ENCODE measurements at regions not wholly inside any gene's neighbourhood (a gene's known extent, or its start where the extent isn't known, plus 50 kb on each side); places are given as distances from the start of the nearest gene placed in this dataset.

DNA sequence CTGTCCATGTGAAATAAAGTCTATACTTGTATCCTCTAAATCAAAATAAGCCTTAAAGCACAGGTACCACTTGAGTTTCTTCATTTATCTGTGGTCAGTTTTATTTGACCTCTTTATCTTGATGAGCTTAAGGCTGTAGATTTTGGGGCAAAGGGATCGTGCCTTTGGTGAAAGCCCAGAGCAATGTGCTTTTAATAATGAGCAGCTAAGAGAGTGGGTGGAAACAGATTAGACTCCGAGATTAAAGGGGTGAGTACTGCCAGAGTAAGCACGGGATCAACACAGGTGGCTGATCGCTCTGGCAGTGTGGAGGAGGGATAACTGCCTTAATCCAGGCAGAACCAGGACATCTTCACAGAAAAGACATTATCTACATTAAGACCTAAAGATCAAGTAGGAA lies 280.4 kb downstream of the TDRD15 start:
- FAIRE-seq, result no peak

DNA sequence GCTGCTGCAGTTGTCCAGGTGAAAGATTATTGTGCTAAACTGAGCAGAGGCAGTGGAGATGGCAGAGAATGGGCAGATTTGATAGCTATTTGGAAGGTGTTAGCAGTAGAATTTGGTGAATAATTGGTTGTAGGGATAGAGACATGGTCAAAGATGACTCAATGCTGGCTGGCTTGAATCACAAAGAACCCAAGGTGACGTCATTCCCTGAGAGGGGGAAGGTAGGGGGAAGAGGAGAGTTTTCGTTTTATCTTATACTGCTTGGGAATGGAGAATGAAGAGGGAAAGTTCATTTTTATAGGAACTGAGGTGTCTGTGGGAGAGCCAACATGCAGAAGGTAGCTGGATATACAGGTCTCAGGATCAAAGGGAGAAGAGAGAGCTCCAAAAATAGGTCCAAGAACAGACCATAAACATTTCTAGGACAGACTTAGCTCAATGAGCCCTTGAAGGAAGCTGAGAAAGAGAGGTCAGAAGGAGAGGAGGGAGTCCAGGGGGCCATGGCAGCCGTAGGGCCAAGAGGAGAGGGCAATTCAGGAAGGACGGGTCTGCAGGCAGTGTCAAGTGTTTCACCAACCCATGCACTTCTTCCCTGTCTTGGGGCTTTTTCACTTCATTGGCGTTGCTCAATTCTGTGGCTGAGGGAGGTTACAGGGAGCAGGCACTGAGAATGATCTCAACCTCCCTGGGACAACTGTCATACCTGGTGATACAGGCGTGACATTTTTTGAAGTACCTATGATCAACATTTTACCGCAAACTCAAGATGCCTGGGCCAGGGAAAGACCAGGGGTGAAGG lies 281.3 kb downstream of the TDRD15 start:
- no peak for FAIRE-seq

DNA sequence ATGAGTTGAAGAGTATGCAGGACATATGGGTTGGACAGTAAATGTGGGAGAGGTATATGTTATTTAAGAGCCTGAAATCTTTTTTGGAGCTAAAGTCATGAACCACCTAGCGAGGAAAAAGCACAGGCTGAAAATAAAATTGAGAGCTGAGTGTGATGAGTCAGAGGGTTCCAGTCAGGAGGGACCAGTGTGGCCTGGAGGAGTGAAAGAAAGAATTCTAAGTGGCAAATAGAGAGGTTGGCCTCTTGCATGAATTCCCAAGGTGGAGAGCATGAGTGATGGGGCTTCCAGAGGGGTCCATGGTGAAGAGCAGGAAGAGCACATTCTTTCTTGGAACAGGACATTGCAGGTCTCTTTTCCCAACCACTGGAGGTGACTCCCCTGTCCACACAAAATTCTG lies 282.6 kb downstream of the TDRD15 start:
- no peak for FAIRE-seq

DNA sequence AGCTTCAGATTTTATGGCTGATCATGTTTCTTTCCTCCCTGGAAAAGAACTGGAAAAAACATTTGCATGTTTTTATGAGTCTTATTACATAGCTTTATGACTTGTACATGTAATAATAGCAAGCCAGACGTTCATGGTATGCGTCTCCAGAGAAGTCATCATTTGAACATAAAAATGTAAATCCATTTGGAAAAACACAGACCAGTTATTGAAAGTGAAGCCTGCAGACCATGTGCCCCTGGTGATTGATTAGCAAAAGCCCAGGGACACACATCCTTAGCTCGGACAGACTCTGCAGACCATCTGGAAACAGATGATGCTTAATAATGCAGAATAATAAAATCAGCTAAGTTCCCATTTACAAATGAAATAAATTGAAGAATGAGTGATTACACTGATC lies 283.1 kb downstream of the TDRD15 start:
- no peak for FAIRE-seq

DNA sequence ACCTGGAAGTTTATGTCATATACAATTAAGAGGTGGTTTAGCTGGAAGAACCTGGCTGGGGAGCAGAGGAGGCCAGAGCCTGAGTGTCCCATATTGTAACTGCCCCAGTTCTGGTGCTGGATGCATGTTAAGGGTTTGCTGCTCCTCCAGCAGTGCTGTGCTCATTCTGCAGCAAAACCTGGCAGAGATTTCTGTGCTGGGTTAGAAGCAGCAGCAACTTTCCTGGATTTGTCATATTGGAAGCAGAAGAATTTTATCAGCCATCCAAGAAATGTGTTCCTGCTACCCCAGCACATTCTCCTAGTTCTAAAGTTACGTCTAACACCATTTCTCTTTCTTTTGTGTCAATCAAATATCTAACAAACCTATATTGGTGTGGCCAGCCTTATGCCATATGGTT lies 284.1 kb downstream of the TDRD15 start:
- no peak for FAIRE-seq

DNA sequence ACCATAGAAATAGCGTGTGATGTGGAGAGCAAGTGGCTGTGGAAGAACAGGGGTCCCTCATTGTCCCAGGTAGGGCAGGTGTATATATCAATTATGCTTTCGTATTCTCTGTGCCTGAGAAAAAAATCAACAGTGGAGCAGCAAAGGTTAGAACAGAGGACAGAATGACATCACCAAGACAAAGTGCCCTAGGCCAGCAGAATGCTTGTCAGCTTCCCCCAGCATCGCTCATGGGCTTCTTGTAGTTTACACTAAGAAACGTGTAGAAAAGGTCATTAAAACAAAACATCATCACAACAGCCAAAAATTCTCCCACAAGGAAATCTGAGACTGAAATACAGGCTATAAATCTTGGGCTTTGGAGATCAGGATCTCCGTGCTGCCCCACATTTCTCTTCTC lies 288.0 kb downstream of the TDRD15 start:
- FAIRE-seq, result no peak

DNA sequence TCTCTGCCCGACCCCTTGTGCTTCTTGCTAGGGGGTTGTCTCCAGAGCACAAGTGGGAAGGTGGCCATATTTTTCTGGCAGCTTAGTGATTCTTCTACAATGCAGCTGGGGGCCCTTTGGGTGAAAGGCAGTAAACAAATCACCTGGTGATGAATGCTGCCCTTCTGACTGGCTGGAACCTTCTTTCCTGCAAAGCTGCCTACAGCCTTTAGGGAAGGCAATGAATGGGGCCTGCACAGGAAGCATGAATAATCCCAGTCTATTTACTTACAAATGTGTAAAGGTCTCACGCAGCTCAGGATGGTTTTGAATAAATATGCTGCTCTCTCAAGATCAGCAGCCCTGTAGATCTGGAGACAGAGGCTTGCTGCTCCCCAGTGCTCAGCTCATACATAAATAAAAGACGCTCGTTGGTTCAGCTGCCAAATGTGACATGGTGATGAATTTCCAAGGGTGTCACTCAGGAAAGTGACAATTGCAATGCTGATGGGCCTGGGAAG lies 289.2 kb downstream of the TDRD15 start:
- no peak for FAIRE-seq

DNA sequence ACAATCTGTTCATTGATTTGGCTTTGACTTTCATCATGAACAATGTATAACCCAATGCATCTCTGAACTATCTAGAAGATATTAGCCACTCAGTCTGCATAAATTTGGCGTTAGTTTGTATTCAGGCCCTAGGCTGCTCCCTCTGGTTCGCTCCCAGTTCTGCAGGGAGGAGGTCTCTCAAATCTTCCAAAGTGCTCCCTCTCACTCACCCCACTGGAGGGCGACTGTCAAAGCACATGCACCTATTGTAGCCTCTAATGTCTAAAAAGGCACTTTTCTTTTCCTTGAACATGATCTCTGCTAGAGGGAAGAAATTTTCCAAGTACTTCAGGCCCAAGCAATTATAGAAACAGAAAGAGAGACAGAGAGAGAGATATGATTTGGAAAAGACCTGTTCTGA lies 291.5 kb downstream of the TDRD15 start:
- FAIRE-seq, result no peak

DNA sequence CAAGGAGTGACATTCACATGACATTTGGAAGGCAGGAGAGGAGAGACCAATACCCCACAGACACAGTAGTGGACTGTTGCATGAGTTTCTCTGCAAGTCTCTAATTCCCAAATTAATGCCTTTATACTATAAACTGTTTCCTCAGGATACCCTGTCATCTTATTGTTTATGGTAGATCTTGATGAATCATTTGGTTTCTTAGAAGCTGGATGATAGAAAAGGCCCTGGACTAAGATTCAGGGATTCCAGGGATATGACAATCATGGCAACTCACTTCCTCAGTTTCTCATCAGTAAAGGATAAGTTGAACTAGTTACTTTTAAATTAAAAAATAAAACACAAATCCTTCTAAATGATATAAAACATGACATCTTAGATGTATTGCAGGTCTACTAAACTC lies 292.5 kb downstream of the TDRD15 start:
- FAIRE-seq, result no peak

DNA sequence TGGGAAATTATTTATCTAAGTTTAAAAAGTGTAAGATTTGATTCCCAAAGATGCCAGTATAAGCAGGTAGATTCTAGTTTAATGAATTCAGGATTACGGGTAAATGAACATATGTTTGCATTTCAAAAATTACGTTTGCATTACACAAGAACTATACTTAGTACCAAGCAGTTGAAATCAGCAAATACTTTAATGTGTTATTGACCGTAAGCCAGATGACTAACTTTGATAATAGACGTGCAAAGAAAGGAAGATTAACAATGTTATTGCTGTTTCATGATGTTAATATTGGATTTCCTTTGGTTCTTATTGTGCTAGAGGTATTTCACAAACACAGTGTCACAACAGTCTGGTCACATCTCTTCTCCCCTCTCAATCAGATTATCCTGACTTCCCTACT lies 294.7 kb downstream of the TDRD15 start:
- peak; percentile 71 for FAIRE-seq

DNA sequence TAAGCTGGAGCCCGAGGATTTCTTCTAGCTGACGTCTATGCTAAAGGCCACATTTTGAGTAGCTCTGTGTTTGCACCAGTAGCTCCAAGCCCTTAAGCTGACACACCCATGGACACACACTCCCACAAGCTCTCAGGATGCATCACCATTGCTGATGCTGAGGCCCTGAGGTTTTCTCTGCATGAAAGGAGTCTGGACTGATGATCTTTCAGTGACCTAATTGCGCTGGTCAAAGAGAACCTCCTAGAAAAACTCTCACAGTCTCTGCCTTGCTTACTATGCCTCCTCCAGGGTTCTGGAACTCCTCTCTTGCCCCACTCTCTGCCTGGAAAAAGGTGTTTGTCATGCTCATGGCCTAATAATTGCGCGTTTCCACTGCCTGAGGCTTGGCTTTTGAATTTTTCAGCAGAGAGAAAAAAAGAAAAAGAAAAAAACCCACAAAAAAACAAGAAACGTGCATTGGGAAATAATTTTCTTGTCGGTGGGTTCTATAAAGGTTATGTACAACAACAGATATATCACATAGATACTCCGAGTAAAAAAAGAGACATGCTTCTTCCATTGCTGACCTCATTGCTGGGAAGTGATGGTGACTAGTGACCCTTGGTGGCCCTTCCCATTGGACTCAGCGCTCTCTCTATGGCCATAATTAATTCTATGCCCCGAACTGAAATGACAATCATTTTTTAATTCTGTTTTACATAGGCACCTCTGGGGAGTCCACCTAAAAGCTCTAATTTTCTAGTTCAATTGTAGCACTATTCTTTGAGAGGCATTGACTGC lies 297.0 kb downstream of the TDRD15 start:
- no peak for FAIRE-seq

DNA sequence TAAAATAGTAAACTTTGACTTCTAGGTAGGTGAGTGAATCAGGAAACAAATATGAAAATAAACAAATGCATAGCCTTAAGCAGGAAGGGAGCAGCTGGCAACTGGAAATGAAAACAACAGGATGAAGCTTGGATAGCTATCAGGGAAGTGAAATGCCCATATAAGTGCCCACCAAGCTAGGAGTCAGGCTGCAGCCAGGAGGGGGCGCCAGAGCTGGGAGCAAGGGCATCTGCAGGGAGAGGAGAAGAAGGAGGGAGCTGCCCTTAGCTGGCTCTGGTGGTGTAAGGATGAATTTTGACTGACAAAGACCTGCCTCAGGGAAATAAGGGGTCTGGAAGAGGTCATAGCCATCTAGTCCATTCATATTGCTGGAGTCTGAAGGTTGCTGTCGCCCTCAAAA lies 298.3 kb downstream of the TDRD15 start:
- FAIRE-seq, result no peak

DNA sequence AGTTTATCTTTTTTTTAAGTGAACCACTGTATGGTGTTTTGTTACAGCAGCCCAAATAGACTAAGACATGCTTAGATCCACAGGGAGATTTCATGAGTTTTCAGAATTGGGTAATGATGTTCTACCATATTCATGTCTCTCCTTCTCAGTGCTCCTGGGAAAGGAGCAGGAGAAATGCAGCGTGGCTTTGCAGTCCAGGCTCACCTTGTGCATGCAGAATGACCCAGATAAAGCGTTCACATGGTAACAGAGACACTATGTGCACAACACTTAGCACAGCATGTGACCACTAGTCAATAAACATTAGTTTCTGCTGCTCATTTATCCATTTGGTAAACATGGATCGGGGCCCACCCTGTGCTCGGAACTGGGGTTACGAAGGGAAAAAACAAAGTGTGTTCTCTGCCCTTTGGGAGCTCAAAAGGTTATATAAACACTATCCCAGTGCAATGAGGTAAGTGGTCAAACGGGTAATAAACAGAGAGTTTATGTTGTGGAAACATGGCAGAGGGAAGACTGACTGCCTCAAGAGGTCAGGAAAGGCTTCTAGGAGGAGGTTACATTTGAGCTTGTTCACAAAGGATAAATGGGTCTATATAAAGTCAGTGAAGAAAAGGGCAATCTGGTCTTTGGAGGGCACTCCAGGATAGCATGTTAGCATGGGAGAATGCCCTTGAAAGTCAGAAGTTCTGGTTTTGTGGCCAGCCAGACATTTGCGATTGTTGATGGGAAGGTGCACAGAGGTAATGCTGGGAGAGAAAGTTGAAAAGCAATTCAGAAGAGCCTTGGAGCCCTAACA lies 299.2 kb downstream of the TDRD15 start:
- no peak for FAIRE-seq

DNA sequence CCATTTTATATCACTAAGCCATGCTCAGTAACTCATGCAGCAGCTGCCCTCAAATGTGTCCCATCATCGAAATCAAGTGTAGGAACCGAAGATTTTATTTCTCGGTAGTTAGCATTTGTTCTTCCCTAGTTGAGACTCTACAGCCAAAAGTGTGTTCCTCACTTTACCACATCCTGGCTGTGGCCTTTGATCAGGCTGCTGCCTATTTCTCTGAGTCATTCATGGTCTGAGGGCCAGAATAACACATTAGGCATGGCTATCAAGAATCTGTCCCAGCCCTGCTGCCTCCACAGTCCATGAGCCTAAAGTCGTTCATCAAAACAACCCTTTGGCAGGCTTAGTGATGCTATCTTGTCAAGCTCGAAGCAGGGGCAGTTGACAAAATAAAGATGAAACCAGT lies 300.1 kb downstream of the TDRD15 start:
- no peak for FAIRE-seq

DNA sequence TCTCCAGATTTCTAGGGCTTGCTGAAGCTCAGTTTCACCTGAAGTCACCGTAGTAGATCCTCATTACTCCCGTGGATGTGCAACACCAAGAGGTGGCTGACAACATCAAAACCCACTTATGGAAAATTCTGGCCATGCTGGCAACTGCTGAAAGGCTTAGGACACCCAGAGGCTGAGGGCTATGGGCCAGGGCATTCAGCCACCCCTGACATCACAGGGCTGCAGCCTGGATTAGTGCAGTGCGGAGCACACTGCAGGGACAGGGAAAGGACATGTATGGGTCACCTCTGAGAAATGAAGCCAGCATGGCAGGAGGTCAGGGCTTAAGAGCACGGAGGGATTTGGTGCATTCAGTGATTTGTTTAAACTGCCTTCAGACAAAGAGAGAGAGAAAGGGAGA lies 300.6 kb downstream of the TDRD15 start:
- FAIRE-seq, result no peak

DNA sequence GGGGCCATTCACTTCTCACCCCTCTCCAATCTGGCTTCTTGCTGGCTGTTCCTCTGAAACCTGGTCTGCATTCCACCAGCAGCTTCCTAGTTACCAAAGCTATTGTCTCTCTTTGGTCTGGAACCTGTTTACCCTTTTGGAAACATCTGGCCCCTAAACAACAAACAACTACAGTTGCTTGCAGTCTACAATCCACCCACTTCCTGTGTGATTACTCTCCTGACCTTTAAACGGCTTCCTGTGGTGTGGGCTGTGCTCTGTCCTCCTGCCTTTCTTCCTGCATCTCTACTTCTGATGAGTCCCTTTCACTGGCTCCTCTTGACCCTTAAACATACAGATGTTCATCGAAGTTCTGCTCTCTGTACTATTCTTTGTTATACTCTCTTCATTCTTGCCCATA lies 303.8 kb downstream of the TDRD15 start:
- no peak for FAIRE-seq

DNA sequence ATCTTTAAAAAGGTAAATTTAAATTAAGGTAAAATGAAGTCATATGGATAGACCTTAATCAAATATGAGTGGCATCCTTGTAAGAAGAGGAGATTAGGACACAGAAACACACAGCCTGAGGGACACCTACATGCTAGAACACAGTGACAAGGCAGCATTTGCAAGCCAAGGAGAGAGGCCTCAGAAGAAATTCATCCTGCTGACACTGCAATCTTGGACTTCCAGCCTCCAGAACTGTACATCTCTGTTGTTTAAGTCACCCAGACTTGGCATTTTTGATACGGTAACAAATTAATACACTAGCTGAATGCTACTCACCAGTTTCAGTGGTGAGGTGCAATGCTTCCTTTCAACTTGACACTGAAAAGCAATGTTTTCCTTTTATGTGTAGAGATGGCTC lies 305.0 kb downstream of the TDRD15 start:
- no peak for FAIRE-seq

DNA sequence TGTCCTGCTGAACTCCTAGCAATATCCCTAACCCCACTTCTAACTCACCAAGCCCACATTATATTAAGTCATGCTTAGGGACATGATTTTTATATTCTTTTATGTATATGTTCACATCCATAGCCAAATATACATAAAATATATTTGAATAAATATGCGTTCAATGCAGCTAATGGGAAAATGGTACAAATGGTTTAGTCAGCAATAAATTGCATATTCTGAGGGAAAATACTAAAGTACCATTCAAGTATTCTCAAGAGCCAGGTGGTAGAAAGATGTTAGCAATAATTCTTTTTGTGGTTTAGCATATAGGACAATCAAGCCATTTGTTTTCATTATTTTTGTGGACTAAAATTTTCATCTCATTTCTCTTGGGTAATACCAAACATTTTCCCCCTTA lies 306.0 kb downstream of the TDRD15 start:
- no peak for FAIRE-seq

DNA sequence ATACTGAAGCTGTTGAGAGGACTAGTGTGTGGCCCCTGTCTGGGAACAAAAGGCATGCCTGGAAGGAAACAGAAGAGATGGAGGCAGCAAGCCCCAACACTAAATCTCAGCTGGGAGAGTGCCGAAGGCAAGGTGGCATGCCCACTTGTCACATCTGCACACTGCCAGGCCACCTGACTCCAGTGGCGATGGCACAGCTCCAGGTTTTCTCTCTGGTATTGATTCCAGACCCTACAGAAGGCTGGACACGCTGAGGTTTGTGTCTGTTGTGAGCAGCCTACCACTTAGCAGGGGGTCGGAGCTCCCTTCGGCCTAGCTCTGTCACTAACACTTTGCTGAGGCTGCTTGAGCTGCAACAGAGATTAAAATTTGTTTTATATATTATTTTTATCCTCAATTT lies 307.3 kb downstream of the TDRD15 start:
- FAIRE-seq, result no peak

DNA sequence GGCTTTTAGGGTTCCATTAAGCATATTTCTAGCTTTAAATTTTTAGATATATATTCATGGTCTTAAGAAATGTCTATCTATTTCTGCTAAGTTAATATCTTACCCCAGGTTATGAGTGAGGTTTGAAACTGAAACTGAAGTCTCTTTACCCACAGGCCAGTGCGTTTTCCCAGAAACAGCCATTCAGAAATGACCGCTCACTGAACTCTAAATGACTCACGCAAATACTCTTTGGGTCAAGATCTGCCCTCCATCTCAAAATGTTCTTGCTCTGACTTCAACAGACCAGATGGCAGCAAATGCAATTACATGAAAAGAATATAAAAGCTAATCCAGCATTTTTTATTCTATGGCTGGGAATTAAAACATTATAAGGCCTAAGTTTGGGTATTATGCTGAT lies 315.2 kb downstream of the TDRD15 start:
- no peak for FAIRE-seq

DNA sequence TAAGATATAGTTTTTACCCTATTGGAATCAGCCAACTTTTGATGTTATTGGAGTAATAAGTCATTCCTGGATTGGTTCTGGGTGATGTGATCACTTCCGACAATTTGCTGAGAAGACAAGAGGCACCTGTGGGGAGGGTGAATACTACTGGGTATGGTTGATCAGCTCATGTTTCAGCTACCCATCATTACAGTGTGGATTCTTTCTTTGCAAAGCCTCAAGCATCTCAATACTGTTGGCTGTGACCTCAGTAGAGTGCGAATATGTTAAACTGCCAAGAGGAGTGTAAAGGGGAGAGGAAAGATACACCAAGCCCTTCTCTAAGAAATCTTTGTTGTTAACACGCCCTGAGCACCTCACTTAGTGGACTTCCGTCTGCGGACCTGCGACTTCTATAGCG lies 317.7 kb downstream of the TDRD15 start:
- FAIRE-seq, result no peak

DNA sequence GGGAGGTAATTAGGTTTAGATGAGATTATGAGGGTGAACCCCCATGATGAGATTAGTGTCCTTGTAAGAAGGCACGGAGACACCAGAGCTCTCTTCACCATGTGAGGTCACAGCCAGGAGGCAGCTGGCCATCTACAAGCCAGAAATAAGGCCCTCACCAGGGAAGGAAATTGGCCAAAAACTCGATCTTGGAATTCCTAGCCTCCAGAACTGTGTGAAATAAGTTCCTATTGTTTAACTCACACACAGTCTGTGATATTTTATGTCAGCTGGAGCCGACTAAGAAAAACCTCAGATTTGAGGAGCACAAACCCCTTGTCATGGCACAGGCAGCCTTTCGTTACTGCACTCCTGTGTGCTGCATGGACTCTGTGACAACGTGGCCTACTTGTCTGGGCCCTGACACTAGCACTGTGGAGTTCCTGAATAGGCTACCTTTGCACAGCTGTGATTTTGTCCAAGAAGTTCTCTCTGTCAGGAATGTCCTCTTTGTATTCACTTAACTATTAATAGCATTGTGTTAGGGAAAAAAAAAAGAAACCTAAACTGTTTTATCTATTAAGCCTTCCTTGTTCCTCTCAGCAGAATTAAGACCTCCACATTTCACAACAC lies 319.8 kb downstream of the TDRD15 start:
- FAIRE-seq, result no peak

DNA sequence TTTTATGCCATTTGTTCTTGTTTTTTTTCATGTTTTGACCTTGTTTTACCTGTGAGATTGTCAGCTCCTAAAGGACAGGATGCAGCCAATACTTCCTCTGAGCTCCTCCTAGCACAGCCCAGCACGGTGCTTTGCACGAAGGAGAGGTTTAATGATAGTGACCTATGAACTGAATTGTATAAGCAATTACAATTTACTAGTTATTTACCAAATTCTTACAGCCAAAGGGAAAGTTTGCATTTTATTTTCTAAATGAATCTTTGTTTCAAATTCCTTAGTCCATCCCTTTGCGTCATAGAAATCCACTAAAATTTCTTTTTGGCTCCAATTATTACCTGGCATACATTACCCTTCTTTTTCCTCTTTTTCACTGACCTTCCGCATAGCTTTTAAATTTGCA lies 326.1 kb downstream of the TDRD15 start:
- no peak for FAIRE-seq
